Mesodermal cell (in vitro differentiated cells): ENCODE measurements at regions not wholly inside any gene's neighbourhood (a gene's known extent, or its start where the extent isn't known, plus 50 kb on each side); places are given as distances from the start of the nearest gene placed in this dataset.

Experiments
- H3K27ac ChIP-seq: 2 replicates; pipeline ENCODE4 v1.7.0; 2013; ENCODE audit warnings: mild to moderate bottlenecking, low read depth, low read length, moderate library complexity; ENCODE audit not compliant: severe bottlenecking
- H3K36me3 ChIP-seq: 2 replicates; pipeline ENCODE4 v1.7.1; 2013; ENCODE audit warnings: mild to moderate bottlenecking, low read length, moderate library complexity; ENCODE audit not compliant: control insufficient read depth, insufficient read depth
- H3K4me1 ChIP-seq: one replicate; pipeline ENCODE4 v1.7.1; 2013; ENCODE audit warnings: mild to moderate bottlenecking, low read length; ENCODE audit not compliant: insufficient read depth, control insufficient read depth, poor library complexity, severe bottlenecking
- H3K4me3 ChIP-seq: 2 replicates; pipeline ENCODE4 v1.7.0; 2013; ENCODE audit warnings: low read length, control low read depth, mild to moderate bottlenecking; ENCODE audit not compliant: insufficient read depth, poor library complexity, severe bottlenecking; ENCODE audit errors: extremely low read depth
- H3K9me3 ChIP-seq: 2 replicates; pipeline ENCODE4 v1.7.1; 2013; ENCODE audit warnings: mild to moderate bottlenecking, low read length, moderate library complexity; ENCODE audit not compliant: control insufficient read depth
- WGBS, 2 experiments: methylation state at CpG; one replicate each; pipeline ENCODE4 v1.1.5; 2013; ENCODE audit warnings: missing lambda C conversion rate in 2 of 2; ENCODE audit not compliant: insufficient coverage in 2 of 2; 5-methylcytosine and 5-hydroxymethylcytosine counted together

DNA sequence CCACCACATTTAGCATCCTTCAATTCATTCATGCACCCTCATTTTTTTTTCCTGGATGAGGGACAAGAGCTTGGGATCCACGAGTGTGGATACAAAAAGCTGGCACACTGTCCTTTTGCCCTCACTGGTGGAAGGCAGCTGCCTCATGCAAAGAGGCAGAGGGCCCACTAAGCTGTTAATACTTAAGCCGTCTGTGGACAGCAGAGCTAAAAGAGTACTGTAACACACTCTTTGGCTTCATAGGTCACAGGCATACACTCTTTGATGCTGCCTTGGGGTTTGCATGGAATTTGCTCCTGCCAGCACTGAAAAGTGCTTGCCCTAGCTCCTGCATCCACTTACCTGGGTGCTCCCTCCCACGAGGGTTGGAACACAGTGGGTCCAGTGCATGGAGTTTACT, 978.4 kb upstream of the SPRY2 start:
- Histone ChIP-seq H3K36me3 (no peaks in the 10 kb centered on the region), H3K4me1 (no peaks in the 10 kb centered on the region), H3K27ac (no peak overlapping the region), H3K9me3 (no peaks in the 10 kb centered on the region), H3K4me3 (no peak overlapping the region)
- 93 to 97% methylated on average over 2 to 3 of the region's 3 CpGs for WGBS, 2 experiments

- H3K4me1 ChIP-seq: no peaks in the 10 kb centered on the region
- 73 to 90% methylated on average over 2 of the region's 4 CpGs for WGBS, 2 experiments
- no peaks in the 10 kb centered on the region for H3K36me3 ChIP-seq
- no peaks in the 10 kb centered on the region for H3K9me3 ChIP-seq
- H3K4me3 ChIP-seq: no peak overlapping the region
- H3K27ac ChIP-seq: no peak overlapping the region
Observed at GRCh38 chr13:81318231-81319019, 977.5 kb upstream of the SPRY2 start.

DNA sequence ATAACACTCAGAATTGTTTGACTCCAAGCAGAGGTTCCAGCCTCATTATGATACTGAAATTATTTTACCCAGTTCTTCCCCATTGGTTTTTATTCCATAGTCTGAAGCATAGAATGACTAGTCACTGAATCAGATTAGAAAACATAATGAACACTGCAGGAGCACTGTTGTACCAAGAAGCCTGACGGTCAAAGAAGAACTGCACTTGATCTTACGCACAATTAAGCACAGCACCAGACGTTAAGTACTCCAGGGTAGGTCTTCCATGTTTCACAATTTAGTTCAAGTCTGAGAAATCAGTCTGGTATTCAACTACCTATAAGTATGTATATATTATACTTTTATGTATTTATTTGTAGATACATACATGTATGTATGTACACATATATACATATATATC, 973.5 kb upstream of the SPRY2 start:
- WGBS, 2 experiments: 96 to 100% methylated on average over 2 of the region's 3 CpGs

DNA sequence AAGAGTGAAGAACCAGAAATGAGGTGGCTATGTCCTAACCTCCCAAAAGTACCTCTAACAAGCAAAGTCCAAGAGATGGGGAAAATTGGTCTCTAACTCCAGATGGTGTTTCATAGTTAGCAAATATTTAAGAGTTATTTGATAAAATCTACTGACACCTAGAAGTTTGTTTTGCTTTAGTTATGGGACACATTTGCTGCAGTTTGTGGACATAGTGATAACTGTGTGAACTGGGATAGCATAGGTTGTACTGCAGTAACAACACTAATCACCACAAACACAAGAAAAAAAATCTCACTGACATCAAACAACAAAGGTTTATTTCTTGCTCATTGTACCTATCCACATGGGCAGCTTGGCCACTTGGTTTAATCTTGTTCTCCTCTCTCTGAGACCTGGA, 965.0 kb upstream of the SPRY2 start:
- Histone ChIP-seq H3K4me3 (no peak overlapping the region), H3K27ac (no peak overlapping the region), H3K4me1 (no peaks in the 10 kb centered on the region), H3K9me3 (no peaks in the 10 kb centered on the region), H3K36me3 (no peaks in the 10 kb centered on the region)

More for the DNA sequence above, 973.5 kb upstream of the SPRY2 start:
- Histone ChIP-seq H3K27ac (no peak overlapping the region), H3K4me3 (no peak overlapping the region), H3K4me1 (no peaks in the 10 kb centered on the region), H3K9me3 (no peaks in the 10 kb centered on the region), H3K36me3 (no peaks in the 10 kb centered on the region)

DNA sequence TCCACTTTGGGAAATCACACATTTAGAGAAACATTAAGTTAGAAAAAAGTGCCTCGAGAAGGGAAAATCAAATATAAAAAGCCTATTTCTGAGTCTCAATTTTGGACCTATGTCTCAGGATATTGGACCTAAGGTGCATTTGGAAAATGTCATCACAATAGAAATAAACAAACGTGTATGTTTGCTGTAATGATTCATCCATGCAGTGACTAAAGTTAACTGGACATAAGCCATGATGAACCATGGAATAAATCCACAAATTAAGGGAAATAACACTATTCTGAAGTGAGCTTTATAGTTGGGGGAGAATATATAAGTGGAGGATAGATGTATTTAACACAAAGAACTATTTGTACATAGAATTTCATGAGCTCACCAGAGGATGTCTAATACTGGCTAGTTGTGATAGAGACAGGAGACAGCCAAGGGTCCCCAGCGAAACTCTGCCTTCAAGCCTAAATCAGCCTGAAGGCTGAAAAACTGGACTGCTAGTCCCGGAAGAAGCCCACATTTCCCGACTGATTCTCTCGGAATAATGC, 963.3 kb upstream of the SPRY2 start:
- Histone ChIP-seq H3K4me1 (no peaks in the 10 kb centered on the region), H3K27ac (no peak overlapping the region), H3K36me3 (no peaks in the 10 kb centered on the region), H3K9me3 (no peaks in the 10 kb centered on the region), H3K4me3 (no peak overlapping the region)
- WGBS, 2 experiments: 80 to 96% methylated on average over 4 to 5 of the region's 6 CpGs

GRCh38 chr13:81302677-81303076, 961.8 kb upstream of the SPRY2 start:
- Histone ChIP-seq H3K4me3 (no peak overlapping the region), H3K36me3 (no peaks in the 10 kb centered on the region), H3K27ac (no peak overlapping the region), H3K9me3 (no peaks in the 10 kb centered on the region), H3K4me1 (no peaks in the 10 kb centered on the region)
- no CpG with 5 or more reads among the region's 2 CpGs for WGBS, 2 experiments

- Histone ChIP-seq H3K4me3 (no peak overlapping the region), H3K27ac (no peak overlapping the region), H3K36me3 (no peaks in the 10 kb centered on the region), H3K4me1 (no peaks in the 10 kb centered on the region), H3K9me3 (no peaks in the 10 kb centered on the region)
Observed at GRCh38 chr13:81302125-81302524, 961.2 kb upstream of the SPRY2 start.

DNA sequence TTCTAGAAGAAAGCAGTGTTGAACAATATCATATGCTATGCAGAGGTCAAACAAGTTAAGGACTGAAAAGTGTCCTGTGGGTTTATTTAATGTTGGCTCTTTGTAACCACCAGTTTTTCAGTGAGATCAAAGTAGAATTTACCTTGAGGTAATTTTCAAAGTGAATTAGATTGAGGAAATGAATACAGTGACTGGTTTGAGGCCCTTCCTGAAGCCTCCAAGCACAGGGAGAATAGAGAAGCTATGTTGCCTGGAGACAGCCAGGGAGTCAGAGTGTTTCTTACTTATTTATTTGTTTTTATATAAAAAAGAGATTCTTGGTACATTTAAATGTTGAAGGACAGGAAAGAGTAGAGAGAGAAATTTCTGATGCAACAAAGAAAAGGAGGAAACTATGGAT, 954.3 kb upstream of the SPRY2 start:
- H3K4me3 ChIP-seq: no peak overlapping the region
- H3K4me1 ChIP-seq: peaks cover 11% of the 10 kb centered on the region
- H3K36me3 ChIP-seq: no peaks in the 10 kb centered on the region
- H3K27ac ChIP-seq: no peak overlapping the region
- no peaks in the 10 kb centered on the region for H3K9me3 ChIP-seq

DNA sequence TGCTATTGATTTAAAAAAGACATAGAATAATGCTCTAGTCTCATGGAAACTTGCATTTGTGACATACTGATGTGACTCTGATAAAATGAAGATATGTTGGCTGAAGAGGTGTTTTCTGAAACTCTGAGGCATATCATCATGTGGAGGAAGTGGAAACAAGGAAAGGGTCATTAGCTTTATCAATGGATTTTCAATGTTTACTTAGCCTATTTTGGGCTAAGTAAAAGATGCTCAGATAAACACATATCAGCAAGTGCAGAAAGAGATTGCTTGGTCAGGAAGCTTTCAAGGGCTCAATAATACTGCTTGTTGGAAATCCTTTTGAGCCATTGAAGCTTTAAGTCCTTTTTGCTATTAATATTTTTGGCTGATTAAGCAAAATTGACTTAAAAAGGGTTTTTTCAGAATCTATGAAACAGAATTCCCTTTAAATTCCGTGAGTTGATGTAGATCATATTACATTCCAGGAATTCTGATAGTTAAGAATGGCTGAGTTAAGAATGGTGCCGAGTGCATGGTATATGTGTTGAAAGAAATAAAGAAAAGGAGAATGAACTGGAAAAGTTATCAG, 952.8 kb upstream of the SPRY2 start:
- H3K9me3 ChIP-seq: no peaks in the 10 kb centered on the region
- H3K4me1 ChIP-seq: peaks cover 11% of the 10 kb centered on the region
- H3K4me3 ChIP-seq: no peak overlapping the region
- H3K36me3 ChIP-seq: no peaks in the 10 kb centered on the region
- peak overlapping the region; percentile 25 for H3K27ac ChIP-seq
- WGBS, 2 experiments: 50 to 80% methylated on average over 1 to 2 of the region's 2 CpGs

GRCh38 chr13:81283561-81283960, 942.6 kb upstream of the SPRY2 start:
- Histone ChIP-seq H3K4me3 (no peak overlapping the region), H3K27ac (no peak overlapping the region), H3K4me1 (no peaks in the 10 kb centered on the region), H3K9me3 (peaks cover 3% of the 10 kb centered on the region), H3K36me3 (no peaks in the 10 kb centered on the region)

DNA sequence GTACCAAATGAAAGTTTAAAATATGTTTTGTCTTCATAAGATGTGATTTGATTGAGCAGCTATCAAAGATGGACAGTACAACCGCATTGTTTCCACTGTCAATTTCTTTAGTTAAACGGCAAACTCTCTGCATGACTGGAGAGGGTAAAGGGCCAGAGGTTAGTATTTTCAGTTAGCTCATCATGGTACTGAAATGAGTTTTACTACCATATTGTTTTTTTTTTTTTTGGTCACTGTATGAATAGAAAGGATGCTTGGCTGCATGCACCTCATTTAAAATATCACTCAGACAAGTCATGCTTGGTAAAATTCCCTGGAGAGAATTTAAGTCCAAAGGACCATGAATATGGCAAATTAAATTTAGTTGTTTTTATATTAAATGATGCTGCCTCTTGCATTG, 942.1 kb upstream of the SPRY2 start:
- Histone ChIP-seq H3K36me3 (no peaks in the 10 kb centered on the region), H3K4me1 (no peaks in the 10 kb centered on the region), H3K4me3 (no peak overlapping the region), H3K27ac (no peak overlapping the region), H3K9me3 (peaks cover 3% of the 10 kb centered on the region)
- WGBS, 2 experiments: 94 to 100% methylated on average over 2 of the region's 2 CpGs
